DND-41 (cell line): ENCODE measurements at regions not wholly inside any gene's neighbourhood (a gene's known extent, or its start where the extent isn't known, plus 50 kb on each side); places are given as distances from the start of the nearest gene placed in this dataset.

Source experiments
- ATAC-seq: fragments of 200-7000 bp; cut with Tn5 transposase; 3 replicates; pipeline ENCODE4 v1.9.1; 2021; ENCODE audit warnings: low read depth; ENCODE audit not compliant: insufficient read depth
- DNase-seq: peaks from one replicate; pipeline ENCODE4 v3.0.0-alpha.2; 2020
- H2AFZ ChIP-seq: 2 replicates; pipeline ENCODE4 v1.6.0; 2012; ENCODE audit warnings: low read depth, low read length
- H3K27ac ChIP-seq: 2 replicates; pipeline ENCODE4 v1.5.1; 2012; ENCODE audit warnings: low read length, inconsistent platforms
- H3K27me3 ChIP-seq: fragments of 200-600 bp; sonication (generic); 2 replicates; pipeline ENCODE4 v1.6.0; 2012; ENCODE audit warnings: low read length, mild to moderate bottlenecking, inconsistent platforms; ENCODE audit not compliant: insufficient read depth, poor library complexity
- H3K36me3 ChIP-seq: 2 replicates; pipeline ENCODE4 v1.5.1; 2012; ENCODE audit warnings: low read length, inconsistent platforms; ENCODE audit not compliant: insufficient read depth
- H3K4me1 ChIP-seq: 2 replicates; pipeline ENCODE4 v1.5.1; 2012; ENCODE audit warnings: mild to moderate bottlenecking, low read length; ENCODE audit not compliant: insufficient read depth
- H3K4me2 ChIP-seq: 2 replicates; pipeline ENCODE4 v1.6.0; 2012; ENCODE audit warnings: mild to moderate bottlenecking, moderate library complexity, low read length, inconsistent platforms; ENCODE audit not compliant: insufficient read depth
- H3K4me3 ChIP-seq, 2 experiments: fragments of 200-600 bp in 1 of 2; shearing (Covaris generic) in 1 of 2; 2 replicates each; pipeline ENCODE4 v1.5.1; 2012 to 2016; ENCODE audit warnings: inconsistent platforms in 2 of 2, low read length in 2 of 2, mild to moderate bottlenecking in 2 of 2, low read depth in 1 of 2, moderate library complexity in 1 of 2
- H3K79me2 ChIP-seq: 2 replicates; pipeline ENCODE4 v1.6.0; 2012; ENCODE audit warnings: low read length, inconsistent platforms; ENCODE audit not compliant: insufficient read depth
- H3K9ac ChIP-seq: 2 replicates; pipeline ENCODE4 v1.6.0; 2012; ENCODE audit warnings: low read depth, mild to moderate bottlenecking, inconsistent platforms, low read length, moderate library complexity
- H3K9me3 ChIP-seq: 2 replicates; pipeline ENCODE4 v1.5.1; 2012; ENCODE audit warnings: low read length, moderate library complexity, mild to moderate bottlenecking, inconsistent platforms; ENCODE audit not compliant: insufficient read depth, severe bottlenecking
- H4K20me1 ChIP-seq: 2 replicates; pipeline ENCODE4 v1.6.0; 2012; ENCODE audit warnings: low read length; ENCODE audit not compliant: insufficient read depth
- EZH2 ChIP-seq: IDR thresholded peaks from 3 replicates; pipeline ENCODE4 v1.6.1; 2012; ENCODE audit warnings: borderline replicate concordance, low read depth, mild to moderate bottlenecking, moderate library complexity, low read length, inconsistent platforms; ENCODE audit not compliant: severe bottlenecking
- TF ChIP-seq, protein P1 (sequence below): IDR thresholded peaks from 2 replicates; pipeline ENCODE4 v1.5.1; 2012; ENCODE audit warnings: borderline replicate concordance, low read length, moderate library complexity, mild to moderate bottlenecking; ENCODE audit not compliant: poor library complexity, severe bottlenecking; ENCODE audit errors: extremely low read depth

DNA sequence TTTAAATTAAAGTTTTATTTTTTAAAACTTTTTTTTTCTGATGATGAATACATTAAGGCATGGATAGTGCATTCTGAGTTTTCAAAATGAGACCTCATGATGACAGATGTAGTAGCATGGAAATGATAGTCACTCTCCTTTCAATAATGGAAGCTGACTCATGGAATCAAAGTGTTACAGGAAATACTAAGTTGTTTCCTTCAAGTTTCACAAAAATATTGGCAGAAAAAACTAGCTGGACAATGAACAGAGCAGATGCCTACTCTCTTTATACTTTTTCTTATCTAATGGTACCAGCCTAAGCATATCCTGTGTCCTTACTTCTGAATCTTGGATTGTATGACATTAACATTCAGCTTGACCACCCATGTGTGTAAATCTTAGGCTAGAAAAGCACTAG lies 1337.3 kb downstream of the PCDH9 start:
- Histone ChIP-seq H3K79me2 (no peaks in the 10 kb centered on the region), H3K9me3 (no peaks in the 10 kb centered on the region), H3K4me2 (no peak overlapping the region), H3K4me3 (no peak overlapping the region), H3K36me3 (no peaks in the 10 kb centered on the region), H3K27me3 (no peaks in the 10 kb centered on the region), H3K27ac (no peak overlapping the region), H4K20me1 (no peaks in the 10 kb centered on the region), H2AFZ (no peak overlapping the region), H3K9ac (no peak overlapping the region), H3K4me1 (no peaks in the 10 kb centered on the region)
- TF ChIP-seq EZH2 = no peak
- DNase-seq (no peak), ATAC-seq (no peak)

DNA sequence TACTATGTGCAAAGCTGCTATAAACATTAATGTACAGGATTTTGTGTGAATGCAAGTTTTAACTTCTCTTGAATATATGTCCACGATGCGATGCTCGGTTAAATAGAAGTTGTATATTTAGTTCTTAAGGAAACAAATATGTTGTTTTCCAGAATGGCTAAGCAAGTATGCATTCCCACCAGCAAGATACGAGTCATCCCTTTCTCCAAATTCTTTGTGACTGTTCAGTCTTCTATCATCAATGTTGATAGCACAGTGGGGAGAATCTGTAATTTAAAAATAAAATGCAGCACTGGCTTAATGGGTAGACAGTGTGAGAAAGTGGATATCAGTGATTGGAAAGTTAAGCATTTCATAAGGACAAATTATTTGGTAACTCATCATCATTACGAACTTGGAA lies 1340.8 kb downstream of the PCDH9 start:
- Histone ChIP-seq H3K9ac (no peak overlapping the region), H3K36me3 (no peaks in the 10 kb centered on the region), H2AFZ (no peak overlapping the region), H3K4me1 (no peaks in the 10 kb centered on the region), H3K27me3 (no peaks in the 10 kb centered on the region), H3K9me3 (no peaks in the 10 kb centered on the region), H3K79me2 (no peaks in the 10 kb centered on the region), H4K20me1 (no peaks in the 10 kb centered on the region), H3K4me2 (no peak overlapping the region), H3K4me3 (no peak overlapping the region), H3K27ac (no peak overlapping the region)
- DNase-seq (no peak), ATAC-seq (no peak)
- TF ChIP-seq EZH2 = no peak

DNA sequence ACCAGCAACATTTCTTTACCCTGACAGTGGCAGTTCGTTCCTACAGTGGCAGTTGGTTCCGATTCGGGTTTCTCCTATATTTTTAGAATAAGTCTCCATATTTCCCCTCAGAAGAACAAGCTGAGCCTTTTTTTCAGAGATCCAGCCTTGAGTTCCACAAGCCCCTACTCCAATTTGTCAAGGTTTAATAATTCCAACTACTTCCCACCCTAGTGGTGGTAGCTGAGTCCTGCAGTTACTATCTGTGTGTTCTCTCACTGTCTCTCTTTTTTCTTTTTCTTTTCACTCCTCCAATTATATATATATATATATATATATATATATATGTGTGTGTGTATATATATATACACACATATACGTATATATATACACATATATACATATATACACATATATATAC lies 1347.3 kb downstream of the PCDH9 start:
- Histone ChIP-seq H4K20me1 (no peaks in the 10 kb centered on the region), H3K9ac (no peak overlapping the region), H3K4me2 (no peak overlapping the region), H3K9me3 (no peaks in the 10 kb centered on the region), H3K4me3 (no peak overlapping the region), H2AFZ (no peak overlapping the region), H3K27ac (no peak overlapping the region), H3K36me3 (no peaks in the 10 kb centered on the region), H3K27me3 (no peaks in the 10 kb centered on the region), H3K79me2 (no peaks in the 10 kb centered on the region), H3K4me1 (no peaks in the 10 kb centered on the region)
- TF ChIP-seq, protein P1, sequence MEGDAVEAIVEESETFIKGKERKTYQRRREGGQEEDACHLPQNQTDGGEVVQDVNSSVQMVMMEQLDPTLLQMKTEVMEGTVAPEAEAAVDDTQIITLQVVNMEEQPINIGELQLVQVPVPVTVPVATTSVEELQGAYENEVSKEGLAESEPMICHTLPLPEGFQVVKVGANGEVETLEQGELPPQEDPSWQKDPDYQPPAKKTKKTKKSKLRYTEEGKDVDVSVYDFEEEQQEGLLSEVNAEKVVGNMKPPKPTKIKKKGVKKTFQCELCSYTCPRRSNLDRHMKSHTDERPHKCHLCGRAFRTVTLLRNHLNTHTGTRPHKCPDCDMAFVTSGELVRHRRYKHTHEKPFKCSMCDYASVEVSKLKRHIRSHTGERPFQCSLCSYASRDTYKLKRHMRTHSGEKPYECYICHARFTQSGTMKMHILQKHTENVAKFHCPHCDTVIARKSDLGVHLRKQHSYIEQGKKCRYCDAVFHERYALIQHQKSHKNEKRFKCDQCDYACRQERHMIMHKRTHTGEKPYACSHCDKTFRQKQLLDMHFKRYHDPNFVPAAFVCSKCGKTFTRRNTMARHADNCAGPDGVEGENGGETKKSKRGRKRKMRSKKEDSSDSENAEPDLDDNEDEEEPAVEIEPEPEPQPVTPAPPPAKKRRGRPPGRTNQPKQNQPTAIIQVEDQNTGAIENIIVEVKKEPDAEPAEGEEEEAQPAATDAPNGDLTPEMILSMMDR = peak; percentile 9
- no peak for TF ChIP-seq EZH2
- DNase-seq = no peak
- no peak for ATAC-seq

DNA sequence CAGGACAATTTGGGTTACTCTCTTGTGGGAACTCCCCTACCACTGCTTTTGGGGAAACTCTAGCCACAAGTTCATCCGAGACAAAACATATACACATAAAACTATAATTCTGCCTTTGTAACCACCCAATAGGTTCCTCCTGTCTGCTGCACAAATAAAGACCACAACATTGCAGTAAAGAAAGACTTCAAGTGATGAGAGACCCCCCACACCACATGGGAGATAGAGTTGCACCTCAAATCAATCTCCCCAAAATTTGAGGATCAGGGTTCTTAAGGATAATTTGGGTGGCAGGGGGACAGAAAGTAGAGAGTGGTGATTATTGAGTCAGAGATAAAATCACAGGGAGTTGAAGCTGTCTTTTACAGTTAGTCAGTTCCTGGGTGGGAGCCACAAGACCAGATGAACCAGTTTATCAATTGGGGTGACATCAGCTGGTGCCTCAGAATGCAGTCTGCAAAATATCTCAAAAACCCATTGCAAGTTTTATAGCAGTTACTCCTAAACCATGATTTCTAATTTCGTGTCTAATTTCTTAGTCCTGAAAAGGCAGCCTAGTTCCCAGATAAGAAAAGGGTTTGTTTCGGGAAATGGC lies 1348.5 kb downstream of the PCDH9 start:
- TF ChIP-seq, protein P1 = no peak
- TF ChIP-seq EZH2 = no peak
- H4K20me1 ChIP-seq = no peaks in the 10 kb centered on the region

More for the DNA sequence above, 1348.5 kb downstream of the PCDH9 start:
- H3K9ac ChIP-seq = no peak overlapping the region
- H3K27ac ChIP-seq = no peak overlapping the region
- H3K4me1 ChIP-seq = no peaks in the 10 kb centered on the region
- no peaks in the 10 kb centered on the region for H3K36me3 ChIP-seq
- no peak for ATAC-seq
- no peaks in the 10 kb centered on the region for H3K9me3 ChIP-seq
- DNase-seq = no peak
- no peak overlapping the region for H3K4me3 ChIP-seq
- no peaks in the 10 kb centered on the region for H3K79me2 ChIP-seq
- no peak overlapping the region for H2AFZ ChIP-seq
- no peaks in the 10 kb centered on the region for H3K27me3 ChIP-seq
- no peak overlapping the region for H3K4me2 ChIP-seq
